ENCODE measurements at regions not wholly inside any gene's neighbourhood (a gene's known extent, or its start where the extent isn't known, plus 50 kb on each side); places are given as distances from the start of the nearest gene placed in this dataset.

GRCh38 chr4:173642509-173642908 is 112.5 kb upstream of the HAND2 start:
- Histone ChIP-seq H3K9ac (ENCODE audit: insufficient read depth in 1 of 2, low read depth in 2 of 2, low read length in 2 of 2) (no peak overlapping the region), H3K36me3 (ENCODE audit: control insufficient read depth, insufficient read depth, low read length) (no peaks in the 10 kb centered on the region), H3K9me3 (replicated peaks; ENCODE audit: control insufficient read depth, insufficient read depth, low read depth, low read length) (no peaks in the 10 kb centered on the region), H3K27ac (ENCODE audit: extremely low read depth, low read depth, low read length) (no peak overlapping the region), H3K4me3 (no peak overlapping the region), H2AFZ (ENCODE audit: low read depth, low read length) (no peak overlapping the region), H3K9me1 (ENCODE audit: control insufficient read depth, insufficient read depth, low read length) (no peaks in the 10 kb centered on the region), H3K4me1 (replicated peaks in 1 of 2; ENCODE audit: control insufficient read depth in 2 of 2, insufficient read depth in 2 of 2, low read length in 2 of 2) (no peaks in the 10 kb centered on the region), H4K20me1 (replicated peaks; ENCODE audit: control insufficient read depth, insufficient read depth, low read length) (no peaks in the 10 kb centered on the region), H3K4me2 (ENCODE audit: insufficient read depth, low read length) (no peak overlapping the region), H3K79me2 (ENCODE audit: control insufficient read depth, insufficient read depth, low read length) (no peaks in the 10 kb centered on the region), H3K27me3 (ENCODE audit: control insufficient read depth in 2 of 2, insufficient read depth in 2 of 2, low read length in 2 of 2) (no peaks in the 10 kb centered on the region)
- intact Hi-C loops (cut with micrococcal nuclease), result no loop called here
- FAIRE-seq (no peak), DNase-seq (ENCODE audit: extremely low read depth in 1 of 4, low spot score in 3 of 4) (no peak), ATAC-seq (no peak)
- WGBS (ENCODE audit: insufficient coverage, low coverage, missing lambda C conversion rate), result 16% methylated on average over 3 of the region's 3 CpGs
- ChIA-PET CTCF (ENCODE audit: low intra/inter-chr PET ratio) (no interaction called here), POLR2A (no interaction called here)
- no TSS peak for BruUV-seq (replicated peaks)
- in situ Hi-C loops (cut with MboI), result no loop called here
- TF ChIP-seq CCNT2 (IDR thresholded peaks at IDR 0.05; ENCODE audit: borderline replicate concordance, extremely low read depth, insufficient read length, low read depth, low read length) (no peak), SRSF9 (IDR thresholded peaks at IDR 0.05; ENCODE audit: borderline replicate concordance, low read depth, low read length) (no peak), CREB5 (CRISPR knock-in tag; IDR thresholded peaks at IDR 0.05) (no peak), TFAP4 (CRISPR knock-in tag; IDR thresholded peaks at IDR 0.05; ENCODE audit: borderline replicate concordance) (no peak), ZNF143 (CRISPR knock-in tag; IDR thresholded peaks at IDR 0.05) (no peak), BCOR (IDR thresholded peaks at IDR 0.05) (no peak), ASH1L (IDR thresholded peaks at IDR 0.05; ENCODE audit: borderline replicate concordance, low read depth, partially characterized antibody) (no peak), RAD51 (IDR thresholded peaks at IDR 0.05; ENCODE audit: borderline replicate concordance, low read depth) (no peak), ZNF224 (CRISPR knock-in tag; IDR thresholded peaks at IDR 0.05) (no peak), KDM5B (IDR thresholded peaks at IDR 0.05; ENCODE audit: insufficient replicate concordance, low read depth, low read length) (no peak), DACH1 (IDR thresholded peaks at IDR 0.05; ENCODE audit: partially characterized antibody) (no peak), ZNF395 (CRISPR knock-in tag; IDR thresholded peaks at IDR 0.05) (no peak), POU5F1 (IDR thresholded peaks at IDR 0.05; ENCODE audit: borderline replicate concordance, low read depth, low read length, partially characterized antibody) (no peak), ZNF175 (CRISPR knock-in tag; IDR thresholded peaks at IDR 0.05; ENCODE audit: low read depth) (no peak), ARID2 (IDR thresholded peaks at IDR 0.05) (no peak), ZNF146 (CRISPR knock-in tag; IDR thresholded peaks at IDR 0.05; ENCODE audit: unreplicated experiment) (no peak)
- TF ChIP-seq, protein P1, sequence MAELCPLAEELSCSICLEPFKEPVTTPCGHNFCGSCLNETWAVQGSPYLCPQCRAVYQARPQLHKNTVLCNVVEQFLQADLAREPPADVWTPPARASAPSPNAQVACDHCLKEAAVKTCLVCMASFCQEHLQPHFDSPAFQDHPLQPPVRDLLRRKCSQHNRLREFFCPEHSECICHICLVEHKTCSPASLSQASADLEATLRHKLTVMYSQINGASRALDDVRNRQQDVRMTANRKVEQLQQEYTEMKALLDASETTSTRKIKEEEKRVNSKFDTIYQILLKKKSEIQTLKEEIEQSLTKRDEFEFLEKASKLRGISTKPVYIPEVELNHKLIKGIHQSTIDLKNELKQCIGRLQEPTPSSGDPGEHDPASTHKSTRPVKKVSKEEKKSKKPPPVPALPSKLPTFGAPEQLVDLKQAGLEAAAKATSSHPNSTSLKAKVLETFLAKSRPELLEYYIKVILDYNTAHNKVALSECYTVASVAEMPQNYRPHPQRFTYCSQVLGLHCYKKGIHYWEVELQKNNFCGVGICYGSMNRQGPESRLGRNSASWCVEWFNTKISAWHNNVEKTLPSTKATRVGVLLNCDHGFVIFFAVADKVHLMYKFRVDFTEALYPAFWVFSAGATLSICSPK (IDR thresholded peaks at IDR 0.05; ENCODE audit: borderline replicate concordance), result no peak
- TF ChIP-seq, protein P2, sequence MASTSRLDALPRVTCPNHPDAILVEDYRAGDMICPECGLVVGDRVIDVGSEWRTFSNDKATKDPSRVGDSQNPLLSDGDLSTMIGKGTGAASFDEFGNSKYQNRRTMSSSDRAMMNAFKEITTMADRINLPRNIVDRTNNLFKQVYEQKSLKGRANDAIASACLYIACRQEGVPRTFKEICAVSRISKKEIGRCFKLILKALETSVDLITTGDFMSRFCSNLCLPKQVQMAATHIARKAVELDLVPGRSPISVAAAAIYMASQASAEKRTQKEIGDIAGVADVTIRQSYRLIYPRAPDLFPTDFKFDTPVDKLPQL (IDR thresholded peaks at IDR 0.05; ENCODE audit: extremely low read depth, insufficient read length), result no peak

All from K562 (cell line).